HG03558 (cell line): ENCODE measurements at regions not wholly inside any gene's neighbourhood (a gene's known extent, or its start where the extent isn't known, plus 50 kb on each side); places are given as distances from the start of the nearest gene placed in this dataset.

Source experiments
- ATAC-seq: cut with Tn5 transposase; IDR thresholded peaks from one replicate; pipeline ENCODE4 v1.9.1; 2021; ENCODE audit warnings: moderate number of reproducible peaks; ENCODE audit not compliant: unreplicated experiment; ENCODE audit errors: extremely low read depth

GRCh38 chr3:18838758-18839157 is 309.6 kb upstream of the KCNH8 start:
- no peak for ATAC-seq

GRCh38 chr3:18837137-18837755 is 311.1 kb upstream of the KCNH8 start:
- ATAC-seq: no peak

- ATAC-seq: no peak
These were observed 313.3 kb upstream of the KCNH8 start for GRCh38 chr3:18835021-18835420.

DNA sequence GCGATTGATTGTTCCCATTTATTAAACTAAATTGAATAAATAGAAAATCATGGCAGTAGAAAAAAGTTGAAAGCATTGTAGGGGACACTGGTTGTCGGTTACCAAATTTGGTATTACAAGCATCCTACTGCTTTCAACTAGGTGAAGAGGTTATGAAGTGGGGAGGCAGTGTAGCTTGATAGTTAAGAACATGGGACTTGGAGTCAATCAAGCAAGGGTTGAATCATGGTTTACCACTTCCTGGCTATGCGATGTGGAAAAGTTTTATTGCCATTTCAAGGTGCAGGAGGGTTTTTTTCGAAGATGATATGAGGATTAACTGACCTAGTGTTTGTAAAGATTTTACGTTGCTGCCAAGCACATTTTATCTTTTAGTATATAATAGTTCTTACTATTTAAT is 318.2 kb upstream of the KCNH8 start:
- no peak for ATAC-seq

GRCh38 chr3:18828637-18829036 is 319.7 kb upstream of the KCNH8 start:
- no peak for ATAC-seq

DNA sequence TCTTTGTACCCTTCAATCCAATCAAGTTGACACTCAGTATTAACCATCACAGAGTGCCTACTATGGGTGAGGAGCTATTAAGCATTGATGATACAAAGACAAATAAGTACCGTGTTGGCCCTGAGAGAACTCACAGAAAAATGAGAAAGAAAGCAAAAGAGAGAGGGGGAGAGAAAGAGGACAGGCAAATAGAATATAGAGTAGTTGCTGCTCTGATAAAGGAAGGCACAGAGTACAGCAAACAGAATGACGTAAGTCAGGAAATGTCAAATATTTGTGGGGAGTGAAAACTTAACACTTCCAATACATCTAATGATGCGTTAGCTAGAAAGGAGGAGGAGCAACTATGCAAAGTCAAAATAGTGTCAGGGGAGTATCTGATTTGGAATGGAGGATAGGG is 320.6 kb upstream of the KCNH8 start:
- ATAC-seq: no peak

- ATAC-seq: no peak
These were observed 322.6 kb upstream of the KCNH8 start for GRCh38 chr3:18825665-18826064.

GRCh38 chr3:18813300-18813699 is 335.0 kb upstream of the KCNH8 start:
- ATAC-seq: no peak

DNA sequence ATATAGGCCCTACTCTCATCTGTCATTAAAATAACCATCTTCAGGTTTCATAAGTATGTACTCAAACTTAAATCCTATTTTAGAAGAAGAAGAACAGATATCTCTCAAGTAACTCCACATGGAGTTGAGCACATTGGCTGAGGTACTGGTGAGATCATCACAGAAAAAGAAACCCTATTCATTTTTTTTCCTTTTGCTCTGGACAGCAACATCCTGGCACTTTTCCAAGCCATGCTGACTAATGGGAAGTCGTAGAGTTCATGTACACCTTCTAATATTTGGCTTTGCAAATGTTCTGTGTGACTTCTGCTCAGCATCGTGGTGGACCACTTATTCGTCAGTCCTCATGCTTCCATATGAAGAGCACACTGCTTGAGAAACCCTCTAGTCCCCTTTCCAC is 336.0 kb upstream of the KCNH8 start:
- no peak for ATAC-seq

DNA sequence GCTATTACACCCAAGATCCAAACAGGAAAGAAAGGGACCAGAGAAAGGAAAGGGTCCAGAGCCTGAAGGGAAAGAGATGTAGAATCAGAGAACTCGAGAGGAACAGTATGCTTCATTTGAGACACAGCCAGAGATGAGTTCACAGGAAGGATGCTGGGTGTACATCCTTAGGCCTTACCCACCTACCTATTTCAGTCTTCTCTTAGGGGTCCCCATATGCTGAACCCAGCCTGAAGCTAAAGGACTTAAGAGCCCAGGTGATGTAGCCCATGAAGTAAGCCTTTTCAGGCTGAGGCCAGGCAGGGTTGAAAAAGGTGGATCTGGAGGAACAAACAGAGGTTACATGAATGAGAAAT is 338.0 kb upstream of the KCNH8 start:
- no peak for ATAC-seq

DNA sequence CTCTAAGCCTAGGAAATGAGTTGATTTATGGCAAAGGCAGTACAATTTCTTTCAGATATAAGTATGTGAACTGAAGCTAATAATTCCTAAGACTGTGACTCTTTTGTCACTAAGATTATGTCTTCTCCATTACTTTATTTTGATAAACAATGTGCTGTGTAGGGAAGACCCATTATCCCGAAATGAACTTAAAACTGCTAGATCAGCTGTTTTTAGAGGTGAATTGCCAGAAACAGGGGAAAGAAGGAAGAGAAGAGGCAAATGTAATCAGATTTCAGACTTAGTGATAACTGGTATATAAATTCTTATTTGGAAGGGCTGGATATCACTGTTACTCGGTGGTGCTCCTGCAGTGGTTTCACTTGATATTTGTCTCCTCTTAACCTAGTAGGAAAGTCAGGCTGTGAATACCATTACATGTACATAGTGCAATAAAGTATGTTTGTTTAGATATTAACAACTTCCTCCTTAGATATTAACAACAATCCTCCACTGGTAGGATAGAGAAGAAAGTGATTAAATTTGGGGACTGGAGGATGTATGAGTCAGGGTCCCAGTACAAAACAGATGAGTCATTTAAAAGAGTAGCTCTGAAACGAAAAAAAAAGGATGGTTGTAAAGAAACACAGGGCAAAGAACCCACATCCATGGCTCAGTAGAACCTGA is 338.5 kb upstream of the KCNH8 start:
- ATAC-seq: no peak

GRCh38 chr3:18808429-18808828 is 339.9 kb upstream of the KCNH8 start:
- no peak for ATAC-seq

DNA sequence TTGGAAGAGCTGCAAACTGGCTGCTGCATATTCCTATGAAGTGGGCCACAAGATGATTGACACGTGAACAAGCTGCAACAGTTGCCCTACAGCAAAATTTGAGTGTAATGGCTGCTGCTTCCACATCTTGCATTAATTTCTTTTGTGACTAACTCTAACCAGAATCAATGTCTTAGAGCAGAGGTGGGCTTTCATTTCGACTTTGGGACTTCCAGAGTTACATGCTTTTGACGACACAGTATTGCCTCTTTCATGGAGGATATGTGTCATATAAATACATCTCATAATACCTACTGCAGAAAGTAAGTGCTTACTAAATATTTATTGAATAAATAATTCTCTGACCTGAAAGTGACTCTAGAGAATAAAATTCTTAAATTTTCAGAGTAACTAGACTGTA is 340.7 kb upstream of the KCNH8 start:
- ATAC-seq: no peak

DNA sequence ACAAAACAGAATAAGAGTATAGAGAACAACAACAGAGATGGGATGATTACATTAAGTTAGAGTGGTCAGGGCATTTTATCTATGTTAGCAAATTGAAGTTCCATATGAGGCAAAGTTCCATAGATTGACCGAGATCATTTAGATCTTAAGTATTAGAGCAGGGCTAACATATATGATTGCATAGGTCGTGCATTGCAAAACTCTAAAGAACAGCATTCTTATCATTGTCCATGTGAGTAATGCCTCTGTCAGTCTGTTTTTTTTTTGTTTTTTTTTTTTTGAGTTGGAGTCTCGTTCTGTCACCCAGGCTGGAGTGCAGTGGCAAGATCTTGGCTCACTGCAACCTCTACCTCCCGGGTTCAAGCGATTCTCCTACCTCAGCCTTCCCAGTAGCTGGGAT is 341.7 kb upstream of the KCNH8 start:
- ATAC-seq: no peak

GRCh38 chr3:18797378-18797777 is 350.9 kb upstream of the KCNH8 start:
- no peak for ATAC-seq

- no peak for ATAC-seq
These were observed 353.2 kb upstream of the KCNH8 start for GRCh38 chr3:18795078-18795477.

DNA sequence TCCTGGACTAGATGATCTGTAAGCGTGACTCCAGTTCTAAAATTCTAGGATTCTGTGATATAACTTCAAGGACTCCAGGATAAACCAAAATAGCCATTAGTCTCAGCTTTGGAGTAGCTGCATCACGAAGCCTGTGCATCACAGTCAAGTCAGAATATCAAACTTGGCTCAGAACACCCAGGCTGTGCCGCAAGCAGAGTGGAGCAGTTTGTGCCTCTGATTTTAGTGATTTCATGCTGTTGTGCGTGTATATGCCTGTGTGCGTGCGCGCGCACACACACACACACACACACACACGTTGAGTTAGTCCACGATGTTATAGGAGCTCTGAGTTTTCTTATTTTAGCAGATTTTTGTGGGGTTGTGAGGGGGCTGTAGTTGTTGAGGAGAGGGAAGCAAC is 356.6 kb upstream of the KCNH8 start:
- no peak for ATAC-seq

GRCh38 chr3:18791182-18791581 is 357.1 kb upstream of the KCNH8 start:
- ATAC-seq: no peak

DNA sequence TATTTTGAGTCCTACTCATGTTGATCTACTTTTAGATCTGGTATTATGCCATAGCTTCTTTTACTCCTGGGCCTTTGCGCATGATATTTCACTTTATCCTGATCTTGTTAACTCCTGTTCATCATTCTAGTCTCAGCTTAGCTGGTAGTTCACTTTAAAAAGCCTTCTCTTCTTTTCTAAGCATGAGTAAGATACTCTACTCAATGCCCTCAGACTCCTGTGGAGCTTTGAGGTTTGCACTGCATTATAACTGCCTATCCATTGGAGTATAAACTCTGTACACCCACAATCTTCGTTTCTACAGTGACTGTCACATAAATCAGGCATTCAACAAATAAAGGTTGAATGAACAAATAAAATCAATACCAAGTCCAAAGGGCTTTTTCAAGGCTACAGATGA is 357.9 kb upstream of the KCNH8 start:
- no peak for ATAC-seq

GRCh38 chr3:18789734-18790133 is 358.6 kb upstream of the KCNH8 start:
- ATAC-seq: no peak

GRCh38 chr3:18787441-18787840 is 360.9 kb upstream of the KCNH8 start:
- ATAC-seq: no peak

DNA sequence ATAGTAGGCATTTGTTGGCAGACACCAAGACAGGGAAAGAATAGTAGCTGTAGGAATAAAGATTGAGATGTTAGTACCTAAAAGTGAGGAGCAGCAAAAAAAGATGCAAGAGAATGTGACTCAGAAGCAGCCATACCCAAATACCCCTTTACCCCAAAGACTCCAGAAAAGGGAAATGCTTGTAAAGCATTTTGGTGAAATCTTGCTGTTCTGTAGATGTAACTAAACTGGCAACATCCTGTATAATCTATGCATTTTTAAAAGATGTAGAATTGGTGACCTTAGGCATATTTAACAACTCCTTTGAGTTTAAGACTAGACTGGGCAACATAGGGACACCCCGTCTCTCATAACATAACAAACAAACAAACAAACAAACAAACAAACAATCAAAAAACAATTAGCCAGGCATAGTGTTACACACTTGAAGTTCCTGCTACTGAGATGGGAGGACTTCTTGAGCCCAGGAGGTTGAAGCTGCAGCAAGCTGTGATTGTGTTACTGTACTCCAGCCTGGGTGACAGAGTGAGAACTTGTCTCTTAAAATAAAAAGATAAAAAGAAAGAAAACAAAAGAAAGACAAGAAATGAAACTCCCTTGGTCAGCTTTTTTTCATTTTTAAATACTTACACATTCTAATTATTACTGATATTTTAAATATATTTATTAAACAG is 361.5 kb upstream of the KCNH8 start:
- ATAC-seq: no peak
